ENCODE measurements at regions not wholly inside any gene's neighbourhood (a gene's known extent, or its start where the extent isn't known, plus 50 kb on each side); places are given as distances from the start of the nearest gene placed in this dataset.

GRCh38 chr3:127337911-127338531 is 50.2 kb upstream of the PRR20G start:
- Histone ChIP-seq H3K36me3 (no peaks in the 10 kb centered on the region), H3K9me3 (no peaks in the 10 kb centered on the region), H3K27me3 (peaks cover 70% of the 10 kb centered on the region), H3K4me1 (ENCODE audit: control insufficient read depth in 1 of 2, insufficient read depth in 1 of 2, low read depth in 1 of 2, low read length in 1 of 2) (no peaks in the 10 kb centered on the region), H3K4me3 (ENCODE audit: low read depth in 1 of 2, low read length in 1 of 2) (no peak overlapping the region), H3K27ac (no peak overlapping the region)
- TF ChIP-seq, protein P1, sequence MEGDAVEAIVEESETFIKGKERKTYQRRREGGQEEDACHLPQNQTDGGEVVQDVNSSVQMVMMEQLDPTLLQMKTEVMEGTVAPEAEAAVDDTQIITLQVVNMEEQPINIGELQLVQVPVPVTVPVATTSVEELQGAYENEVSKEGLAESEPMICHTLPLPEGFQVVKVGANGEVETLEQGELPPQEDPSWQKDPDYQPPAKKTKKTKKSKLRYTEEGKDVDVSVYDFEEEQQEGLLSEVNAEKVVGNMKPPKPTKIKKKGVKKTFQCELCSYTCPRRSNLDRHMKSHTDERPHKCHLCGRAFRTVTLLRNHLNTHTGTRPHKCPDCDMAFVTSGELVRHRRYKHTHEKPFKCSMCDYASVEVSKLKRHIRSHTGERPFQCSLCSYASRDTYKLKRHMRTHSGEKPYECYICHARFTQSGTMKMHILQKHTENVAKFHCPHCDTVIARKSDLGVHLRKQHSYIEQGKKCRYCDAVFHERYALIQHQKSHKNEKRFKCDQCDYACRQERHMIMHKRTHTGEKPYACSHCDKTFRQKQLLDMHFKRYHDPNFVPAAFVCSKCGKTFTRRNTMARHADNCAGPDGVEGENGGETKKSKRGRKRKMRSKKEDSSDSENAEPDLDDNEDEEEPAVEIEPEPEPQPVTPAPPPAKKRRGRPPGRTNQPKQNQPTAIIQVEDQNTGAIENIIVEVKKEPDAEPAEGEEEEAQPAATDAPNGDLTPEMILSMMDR (IDR thresholded peaks at IDR 0.05), result no peak

All from neutrophil (primary cell).